Myocyte (in vitro differentiated cells): ENCODE measurements at regions not wholly inside any gene's neighbourhood (a gene's known extent, or its start where the extent isn't known, plus 50 kb on each side); places are given as distances from the start of the nearest gene placed in this dataset.

Source experiments
- DNase-seq: peaks from one replicate; pipeline ENCODE4 v3.0.0-alpha.2; 2012; ENCODE audit warnings: low read depth

- no peak for DNase-seq
These were observed 325.2 kb downstream of the TLR4 start for GRCh38 chr9:118029425-118029824.

- peak; percentile 56 for DNase-seq
These were observed 330.5 kb downstream of the TLR4 start for GRCh38 chr9:118034701-118035100.

- DNase-seq = no peak
These were observed 334.5 kb downstream of the TLR4 start for GRCh38 chr9:118038713-118039112.

- DNase-seq = no peak
These were observed 354.0 kb downstream of the TLR4 start for GRCh38 chr9:118058227-118058626.

GRCh38 chr9:118059484-118060278 is 355.5 kb downstream of the TLR4 start:
- DNase-seq = peak; percentile 56

- no peak for DNase-seq
These were observed 379.0 kb downstream of the TLR4 start for GRCh38 chr9:118083161-118083560.

- DNase-seq = no peak
These were observed 383.9 kb downstream of the TLR4 start for GRCh38 chr9:118088090-118088489.

GRCh38 chr9:118091226-118091625 is 387.0 kb downstream of the TLR4 start:
- DNase-seq = no peak

GRCh38 chr9:118091711-118092500 is 387.7 kb downstream of the TLR4 start:
- no peak for DNase-seq

- no peak for DNase-seq
These were observed 390.2 kb downstream of the TLR4 start for GRCh38 chr9:118094387-118094786.

- DNase-seq = no peak
These were observed 396.6 kb downstream of the TLR4 start for GRCh38 chr9:118100529-118101419.

GRCh38 chr9:118104363-118104762 is 400.2 kb downstream of the TLR4 start:
- no peak for DNase-seq

- DNase-seq = no peak
These were observed 404.8 kb downstream of the TLR4 start for GRCh38 chr9:118108971-118109370.

GRCh38 chr9:118109542-118109941 is 405.3 kb downstream of the TLR4 start:
- DNase-seq = no peak

- DNase-seq = no peak
These were observed 417.2 kb downstream of the TLR4 start for GRCh38 chr9:118121361-118121760.

GRCh38 chr9:118128313-118128712 is 424.1 kb downstream of the TLR4 start:
- no peak for DNase-seq

- no peak for DNase-seq
These were observed 425.3 kb downstream of the TLR4 start for GRCh38 chr9:118129541-118129940.

- no peak for DNase-seq
These were observed 444.8 kb downstream of the TLR4 start for GRCh38 chr9:118148990-118149389.

- no peak for DNase-seq
These were observed 452.6 kb downstream of the TLR4 start for GRCh38 chr9:118156846-118157245.

GRCh38 chr9:118162716-118163115 is 458.5 kb downstream of the TLR4 start:
- DNase-seq = no peak

GRCh38 chr9:118163751-118164150 is 459.5 kb downstream of the TLR4 start:
- no peak for DNase-seq

- DNase-seq = no peak
These were observed 461.2 kb downstream of the TLR4 start for GRCh38 chr9:118165451-118165850.
